IgD-negative memory B cell (primary cell): ENCODE measurements at regions not wholly inside any gene's neighbourhood (a gene's known extent, or its start where the extent isn't known, plus 50 kb on each side); places are given as distances from the start of the nearest gene placed in this dataset.
A peak's percentile ranks its signal among the peaks of the same experiment; 100 is the strongest.
"Not testable (repeated sequence)": the region's sequence is repeated elsewhere in the genome, so short reads cannot be mapped to it uniquely, and the experiment has no call there.

Experiments used
- H3K27ac Mint-ChIP-seq, 3 donors: one replicate each; pipeline ENCODE4 v1.8.0; 2020 to 2022; ENCODE audit warnings: mild to moderate bottlenecking in 3 of 3, mixed read lengths in 3 of 3, moderate library complexity in 1 of 3
- H3K27me3 Mint-ChIP-seq: one replicate; pipeline ENCODE4 v1.8.0; 2021; ENCODE audit warnings: mixed read lengths
- H3K36me3 Mint-ChIP-seq: one replicate; pipeline ENCODE4 v1.8.0; 2020; ENCODE audit warnings: mild to moderate bottlenecking, mixed read lengths
- H3K4me1 Mint-ChIP-seq, 3 donors: one replicate each; pipeline ENCODE4 v1.8.0; 2020 to 2022; ENCODE audit warnings: mixed read lengths in 3 of 3, mild to moderate bottlenecking in 1 of 3
- H3K4me3 Mint-ChIP-seq, 4 donors: one replicate each; pipeline ENCODE4 v1.8.0; 2020 to 2022; ENCODE audit warnings: mild to moderate bottlenecking in 4 of 4, mixed read lengths in 4 of 4, moderate library complexity in 3 of 4
- H3K9me3 Mint-ChIP-seq, 3 donors: one replicate each; pipeline ENCODE4 v1.8.0; 2020 to 2021; ENCODE audit warnings: mixed read lengths in 3 of 3, mild to moderate bottlenecking in 1 of 3

GRCh38 chr4:33080275-33080674, 2360.1 kb downstream of the PCDH7 start:
- peaks cover 0 to 10% (median 2%) of the 10 kb centered on the region in 3 donors for H3K9me3 Mint-ChIP-seq
- no peaks in the 10 kb centered on the region for H3K36me3 Mint-ChIP-seq
- H3K27me3 Mint-ChIP-seq = no peaks in the 10 kb centered on the region
- no peak overlapping the region for H3K4me3 Mint-ChIP-seq
- no peak overlapping the region for H3K27ac Mint-ChIP-seq
- H3K4me1 Mint-ChIP-seq = no peaks in the 10 kb centered on the region

- Mint-ChIP-seq H3K36me3 (no peaks in the 10 kb centered on the region), H3K27ac (no peak overlapping the region), H3K4me1 (no peaks in the 10 kb centered on the region), H3K9me3 (peaks cover 0 to 11% (median 2%) of the 10 kb centered on the region in 3 donors), H3K4me3 (no peak overlapping the region), H3K27me3 (no peaks in the 10 kb centered on the region)
Observed at GRCh38 chr4:33085709-33086108, 2365.5 kb downstream of the PCDH7 start.

GRCh38 chr4:33086331-33086925, 2366.3 kb downstream of the PCDH7 start:
- H3K4me3 Mint-ChIP-seq = no peak overlapping the region
- no peaks in the 10 kb centered on the region for H3K36me3 Mint-ChIP-seq
- H3K27ac Mint-ChIP-seq = no peak overlapping the region
- H3K27me3 Mint-ChIP-seq = no peaks in the 10 kb centered on the region
- H3K4me1 Mint-ChIP-seq = no peaks in the 10 kb centered on the region
- peaks cover 0 to 11% (median 2%) of the 10 kb centered on the region in 3 donors for H3K9me3 Mint-ChIP-seq

GRCh38 chr4:33088713-33089112, 2368.5 kb downstream of the PCDH7 start:
- H3K4me3 Mint-ChIP-seq = no peak overlapping the region
- H3K4me1 Mint-ChIP-seq = no peaks in the 10 kb centered on the region
- no peaks in the 10 kb centered on the region for H3K27me3 Mint-ChIP-seq
- no peaks in the 10 kb centered on the region for H3K36me3 Mint-ChIP-seq
- H3K9me3 Mint-ChIP-seq = peaks cover 0 to 15% (median 0%) of the 10 kb centered on the region in 3 donors
- no peak overlapping the region for H3K27ac Mint-ChIP-seq

- Mint-ChIP-seq H3K4me1 (no peaks in the 10 kb centered on the region), H3K9me3 (peaks cover 0 to 24% (median 0%) of the 10 kb centered on the region in 3 donors), H3K27ac (no peak overlapping the region)
Observed at GRCh38 chr4:33090910-33091309, 2370.7 kb downstream of the PCDH7 start.

GRCh38 chr4:33091961-33092360, 2371.8 kb downstream of the PCDH7 start:
- no peak overlapping the region for H3K4me3 Mint-ChIP-seq
- H3K9me3 Mint-ChIP-seq = peaks cover 0 to 30% (median 0%) of the 10 kb centered on the region in 3 donors

More at GRCh38 chr4:33090910-33091309, 2370.7 kb downstream of the PCDH7 start:
- Mint-ChIP-seq H3K27me3 (no peaks in the 10 kb centered on the region), H3K4me3 (no peak overlapping the region), H3K36me3 (no peaks in the 10 kb centered on the region)

GRCh38 chr4:33104273-33104672, 2384.1 kb downstream of the PCDH7 start:
- Mint-ChIP-seq H3K4me3 (no peak overlapping the region), H3K27ac (no peak overlapping the region), H3K9me3 (peaks cover 2 to 15% (median 3%) of the 10 kb centered on the region in 3 donors), H3K36me3 (no peaks in the 10 kb centered on the region), H3K4me1 (peaks cover 0 to 2% (median 0%) of the 10 kb centered on the region in 3 donors), H3K27me3 (no peaks in the 10 kb centered on the region)

More at GRCh38 chr4:33091961-33092360, 2371.8 kb downstream of the PCDH7 start:
- Mint-ChIP-seq H3K4me1 (no peaks in the 10 kb centered on the region), H3K27me3 (no peaks in the 10 kb centered on the region), H3K27ac (no peak overlapping the region), H3K36me3 (no peaks in the 10 kb centered on the region)

- H3K36me3 Mint-ChIP-seq = no peaks in the 10 kb centered on the region
- no peak overlapping the region for H3K27ac Mint-ChIP-seq
- H3K9me3 Mint-ChIP-seq = peaks cover 0 to 11% (median under 1%) of the 10 kb centered on the region in 3 donors
- H3K4me3 Mint-ChIP-seq = no peak overlapping the region
- H3K4me1 Mint-ChIP-seq = peaks cover 0 to 2% (median 0%) of the 10 kb centered on the region in 3 donors
- no peaks in the 10 kb centered on the region for H3K27me3 Mint-ChIP-seq
Observed at GRCh38 chr4:33107814-33108213, 2387.6 kb downstream of the PCDH7 start.

- H3K27ac Mint-ChIP-seq = no peak overlapping the region
- no peaks in the 10 kb centered on the region for H3K36me3 Mint-ChIP-seq
- H3K4me3 Mint-ChIP-seq = no peak overlapping the region
- no peaks in the 10 kb centered on the region for H3K4me1 Mint-ChIP-seq
- H3K27me3 Mint-ChIP-seq = no peaks in the 10 kb centered on the region
- peaks cover 0 to 12% (median 2%) of the 10 kb centered on the region in 3 donors for H3K9me3 Mint-ChIP-seq
Observed at GRCh38 chr4:33111117-33111516, 2390.9 kb downstream of the PCDH7 start.

GRCh38 chr4:33116871-33117270, 2396.7 kb downstream of the PCDH7 start:
- Mint-ChIP-seq H3K9me3 (peaks cover 0 to 11% (median 2%) of the 10 kb centered on the region in 3 donors), H3K27me3 (no peaks in the 10 kb centered on the region), H3K4me1 (no peaks in the 10 kb centered on the region), H3K4me3 (no peak overlapping the region), H3K36me3 (no peaks in the 10 kb centered on the region), H3K27ac (no peak overlapping the region)

GRCh38 chr4:33126002-33126401, 2405.8 kb downstream of the PCDH7 start:
- no peak overlapping the region for H3K4me3 Mint-ChIP-seq
- H3K9me3 Mint-ChIP-seq = peaks cover 0 to under 1% (median 0%) of the 10 kb centered on the region in 3 donors
- H3K36me3 Mint-ChIP-seq = no peaks in the 10 kb centered on the region
- no peaks in the 10 kb centered on the region for H3K4me1 Mint-ChIP-seq
- no peaks in the 10 kb centered on the region for H3K27me3 Mint-ChIP-seq
- no peak overlapping the region for H3K27ac Mint-ChIP-seq

GRCh38 chr4:33130662-33131061, 2410.5 kb downstream of the PCDH7 start:
- not testable (repeated sequence) for H3K36me3 Mint-ChIP-seq, H3K4me3 Mint-ChIP-seq, H3K4me1 Mint-ChIP-seq, H3K9me3 Mint-ChIP-seq, H3K27me3 Mint-ChIP-seq, H3K27ac Mint-ChIP-seq

GRCh38 chr4:33133723-33134122, 2413.6 kb downstream of the PCDH7 start:
- no peaks in the 10 kb centered on the region for H3K27me3 Mint-ChIP-seq
- no peaks in the 10 kb centered on the region for H3K36me3 Mint-ChIP-seq
- H3K27ac Mint-ChIP-seq = no peak overlapping the region
- H3K9me3 Mint-ChIP-seq = peaks cover 0 to 5% (median 4%) of the 10 kb centered on the region in 3 donors
- no peaks in the 10 kb centered on the region for H3K4me1 Mint-ChIP-seq
- H3K4me3 Mint-ChIP-seq = no peak overlapping the region

- no peak overlapping the region for H3K27ac Mint-ChIP-seq
- H3K36me3 Mint-ChIP-seq = no peaks in the 10 kb centered on the region
- peaks cover 0 to 5% (median 4%) of the 10 kb centered on the region in 3 donors for H3K9me3 Mint-ChIP-seq
- H3K27me3 Mint-ChIP-seq = no peaks in the 10 kb centered on the region
- H3K4me1 Mint-ChIP-seq = no peaks in the 10 kb centered on the region
- H3K4me3 Mint-ChIP-seq = no peak overlapping the region
Observed at GRCh38 chr4:33134366-33134765, 2414.2 kb downstream of the PCDH7 start.

- Mint-ChIP-seq H3K4me3 (peak overlapping the region in 1 of 4 donors; percentile 30), H3K27ac (no peak overlapping the region), H3K36me3 (no peaks in the 10 kb centered on the region), H3K4me1 (no peaks in the 10 kb centered on the region), H3K9me3 (peaks cover 0 to 28% (median 3%) of the 10 kb centered on the region in 3 donors), H3K27me3 (no peaks in the 10 kb centered on the region)
Observed at GRCh38 chr4:33149658-33150524, 2429.7 kb downstream of the PCDH7 start.
